Mammary epithelial cell (primary cell): ENCODE measurements at regions not wholly inside any gene's neighbourhood (a gene's known extent, or its start where the extent isn't known, plus 50 kb on each side); places are given as distances from the start of the nearest gene placed in this dataset.

Experiments used
- CTCF ChIP-seq, 2 donors: IDR thresholded peaks in 1 of 2; conservative IDR thresholded peaks in 1 of 2; 2 replicates each; pipeline ENCODE4 v1.5.1; 2011 to 2012; ENCODE audit warnings: inconsistent platforms in 2 of 2, low read length in 2 of 2, mild to moderate bottlenecking in 2 of 2, control low read depth in 1 of 2, low read depth in 1 of 2; ENCODE audit not compliant: insufficient read depth in 1 of 2; ENCODE audit errors: extremely low read depth in 1 of 2
- EZH2 ChIP-seq: IDR thresholded peaks from 2 replicates; pipeline ENCODE4 v1.6.1; 2012; ENCODE audit warnings: low read length, inconsistent platforms, borderline replicate concordance

GRCh38 chr9:749716-750115 is 91.8 kb upstream of the DMRT1 start:
- TF ChIP-seq CTCF (conservative IDR thresholded peaks at IDR 0.05 in 1 of 2, IDR thresholded peaks at IDR 0.05 in 1 of 2; ENCODE audit: extremely low read depth in 1 of 2, insufficient read depth in 1 of 2, low read depth in 1 of 2, low read length in 2 of 2) (no peak), EZH2 (no peak)
